A204.1 (cell line): ENCODE measurements at regions not wholly inside any gene's neighbourhood (a gene's known extent, or its start where the extent isn't known, plus 50 kb on each side); places are given as distances from the start of the nearest gene placed in this dataset.

Experiments
- FAIRE-seq: peaks from 2 replicates; lab custom pipeline; 2012; peaks lifted over from hg19 to GRCh38; lab: Jason Lieb, UNC

DNA sequence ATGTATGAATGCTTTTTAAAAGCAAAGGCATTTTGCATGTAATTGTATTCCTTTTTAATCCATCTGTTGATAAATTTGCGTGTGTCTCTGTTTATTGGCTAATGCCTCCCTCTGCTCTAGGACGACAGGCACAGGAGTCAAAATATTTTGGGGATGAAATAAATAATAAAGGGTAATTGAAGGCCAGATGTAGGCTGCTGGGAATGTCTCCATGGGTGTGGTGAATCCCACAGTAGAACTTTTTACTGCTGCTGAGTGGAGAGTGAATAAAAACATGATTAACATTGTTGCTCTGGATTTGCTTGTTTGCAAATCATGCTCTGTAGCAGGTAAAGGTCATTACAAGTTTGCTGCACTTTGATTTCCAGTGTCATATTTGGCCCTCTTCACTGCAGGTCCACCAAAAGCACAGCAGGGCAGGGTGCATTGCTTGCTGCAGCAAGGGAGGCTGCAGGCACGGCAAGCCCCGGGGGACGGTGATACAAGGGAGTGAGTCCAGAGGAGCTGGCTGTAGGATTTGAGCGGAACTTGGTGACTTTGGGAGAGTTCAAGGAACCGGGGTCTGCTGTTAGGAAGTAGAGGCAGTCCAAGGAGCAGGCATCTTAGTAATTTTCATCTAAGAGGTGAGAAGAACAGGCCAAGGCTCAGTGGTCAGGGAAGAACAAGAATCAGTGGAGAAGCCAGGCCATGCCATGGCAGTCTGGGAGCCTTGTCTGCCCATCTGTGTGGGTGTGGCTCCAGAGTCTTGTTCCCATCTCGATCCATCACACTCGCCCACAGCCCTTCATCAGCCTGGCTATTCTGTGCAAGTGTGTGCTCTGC, 201.5 kb upstream of the RAB6C start:
- no peak for FAIRE-seq

GRCh38 chr2:129778584-129778877, 200.9 kb upstream of the RAB6C start:
- FAIRE-seq = no peak

- no peak for FAIRE-seq
These were observed 199.7 kb upstream of the RAB6C start for GRCh38 chr2:129779783-129780182.

DNA sequence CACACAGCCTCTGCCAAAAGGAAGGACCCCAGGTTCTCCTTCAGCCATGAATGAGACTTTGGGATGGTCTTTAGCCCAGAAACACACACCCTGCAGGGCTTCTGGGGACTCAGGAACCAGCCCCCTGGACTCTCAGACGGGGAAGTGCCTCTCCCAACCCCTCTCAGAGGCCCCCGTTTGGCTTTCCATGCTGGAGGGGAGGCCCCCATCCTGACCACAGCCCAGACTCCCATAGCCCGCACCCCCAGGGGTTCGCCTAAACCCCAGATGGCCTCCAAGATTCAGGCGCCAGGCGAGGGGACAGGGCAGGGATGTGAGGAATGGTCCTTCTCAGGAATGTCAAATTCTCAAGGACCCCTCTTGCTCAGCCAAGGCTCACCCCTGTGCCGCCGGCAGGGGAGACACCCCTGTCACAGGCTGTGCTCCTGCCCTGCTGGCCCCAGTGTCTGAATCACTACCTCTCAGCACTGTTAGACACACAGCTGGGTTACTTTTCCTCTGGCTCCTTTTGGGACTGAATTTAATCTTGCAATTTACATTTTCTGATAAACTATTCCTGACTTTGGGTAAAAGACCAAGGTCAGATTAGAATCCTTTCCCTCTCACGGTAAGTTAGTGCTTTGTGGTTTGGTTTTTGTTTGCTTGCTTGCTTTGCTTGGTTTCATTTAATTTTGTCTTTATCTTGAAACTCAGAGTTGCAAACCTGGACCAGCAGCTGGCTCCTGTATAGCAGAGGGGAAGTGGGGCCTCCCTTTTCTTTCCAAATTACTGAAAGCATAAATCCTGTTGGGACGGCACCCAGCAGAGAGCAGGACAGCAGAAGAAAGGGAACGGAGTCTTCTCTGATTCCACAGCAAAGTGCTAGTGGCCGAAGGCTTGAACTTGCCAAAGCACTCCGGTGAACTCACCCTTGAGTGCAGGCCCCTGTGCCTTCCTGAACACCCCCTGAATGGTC, 198.9 kb upstream of the RAB6C start:
- no peak for FAIRE-seq

DNA sequence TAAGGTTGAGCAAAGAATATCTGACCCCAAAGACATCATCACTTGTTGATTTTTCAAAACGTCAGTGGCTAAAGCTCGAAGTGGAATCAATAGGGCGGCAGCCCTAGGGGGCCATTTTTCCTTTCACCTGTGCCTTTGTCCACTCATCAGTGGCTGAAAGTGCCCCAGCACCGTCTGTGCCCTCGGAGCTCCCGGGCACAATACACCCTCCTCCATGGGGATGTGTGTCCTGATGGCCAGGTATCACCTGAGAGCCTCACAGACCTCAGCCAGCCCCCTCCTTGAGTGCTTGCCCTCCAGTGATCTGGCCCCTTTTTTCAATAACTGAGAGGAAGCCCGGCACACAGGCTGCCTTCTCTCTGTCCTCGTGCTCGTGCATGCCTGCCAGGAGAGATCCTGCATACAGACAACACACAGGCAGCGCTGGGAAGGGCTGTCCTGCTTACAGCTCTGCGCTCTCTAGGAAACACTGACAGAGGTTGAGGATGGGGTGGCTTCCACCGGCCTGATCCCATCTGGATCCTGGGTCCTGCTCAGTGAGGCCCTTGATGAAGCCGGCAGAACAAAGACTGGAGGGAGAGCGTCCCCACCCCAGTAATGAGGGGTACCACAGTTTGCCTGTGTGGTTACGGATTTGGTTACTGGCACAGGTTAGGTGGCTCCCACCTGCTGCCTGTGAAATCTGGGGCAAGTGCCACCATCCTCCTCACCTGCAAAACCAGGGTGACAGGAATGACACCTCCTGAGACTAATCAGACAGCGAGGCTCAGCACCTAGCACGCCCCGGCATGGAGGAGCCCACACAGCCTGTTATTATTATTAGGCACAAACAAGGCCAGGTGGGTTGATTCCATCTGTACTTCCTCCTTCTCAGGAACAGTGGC, 197.5 kb upstream of the RAB6C start:
- no peak for FAIRE-seq

DNA sequence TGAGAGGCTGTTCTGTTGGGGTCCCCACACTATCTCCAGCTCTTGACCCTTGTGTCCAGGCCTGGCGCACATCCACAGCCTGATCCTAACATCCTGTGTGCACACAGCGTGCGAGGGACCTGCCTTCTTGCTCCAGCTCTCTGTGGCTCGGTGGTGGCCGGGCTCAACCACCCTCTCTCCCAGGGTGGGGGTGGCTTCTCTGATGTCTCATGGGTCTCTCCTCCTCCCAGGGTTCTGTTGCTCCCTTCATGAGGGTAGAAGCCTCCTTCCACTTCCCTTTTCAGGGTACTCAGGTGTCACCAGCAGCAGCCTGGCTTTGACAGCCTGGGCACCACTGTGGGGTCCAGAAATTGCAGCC, 196.9 kb upstream of the RAB6C start:
- no peak for FAIRE-seq

DNA sequence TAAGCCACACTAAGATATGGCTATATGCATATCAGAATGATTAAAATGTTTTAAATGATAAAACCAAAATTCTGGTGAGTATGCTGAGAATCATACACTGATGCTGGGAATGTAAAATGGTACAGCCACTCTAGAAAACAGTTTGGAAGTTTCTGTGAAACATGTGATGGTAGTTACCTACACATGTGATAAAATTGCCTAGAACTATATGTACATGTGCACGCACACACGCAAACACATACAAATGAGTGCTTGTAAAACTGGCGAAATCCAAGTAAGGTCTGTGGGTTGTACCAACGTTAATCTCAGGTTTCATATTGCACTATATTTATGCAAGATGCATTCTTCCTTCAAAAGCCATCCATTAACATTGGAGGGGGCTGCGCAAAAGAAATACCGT, 195.0 kb upstream of the RAB6C start:
- no peak for FAIRE-seq

DNA sequence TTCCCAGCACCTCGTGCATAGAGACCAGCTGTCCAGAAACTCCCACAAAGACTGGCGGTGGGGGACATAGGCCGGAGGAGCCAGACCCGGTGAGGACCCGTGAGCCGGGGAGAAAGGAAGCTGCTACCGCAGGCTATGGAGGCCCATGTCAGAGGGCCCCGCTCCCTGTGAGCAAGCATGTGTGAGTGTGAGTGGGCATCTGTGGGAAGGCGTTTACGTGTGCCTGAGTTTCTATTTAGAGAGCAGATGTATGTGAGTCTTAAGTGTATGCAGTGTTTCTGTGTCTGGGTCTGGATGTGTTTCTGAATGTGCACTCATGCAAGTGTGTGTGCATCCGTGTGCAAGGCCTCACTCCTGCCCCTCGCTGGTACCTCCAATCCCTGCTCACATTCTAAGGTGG, 187.8 kb upstream of the RAB6C start:
- FAIRE-seq = no peak

GRCh38 chr2:129793431-129793902, 186.0 kb upstream of the RAB6C start:
- no peak for FAIRE-seq

- no peak for FAIRE-seq
These were observed 185.3 kb upstream of the RAB6C start for GRCh38 chr2:129794116-129794515.

DNA sequence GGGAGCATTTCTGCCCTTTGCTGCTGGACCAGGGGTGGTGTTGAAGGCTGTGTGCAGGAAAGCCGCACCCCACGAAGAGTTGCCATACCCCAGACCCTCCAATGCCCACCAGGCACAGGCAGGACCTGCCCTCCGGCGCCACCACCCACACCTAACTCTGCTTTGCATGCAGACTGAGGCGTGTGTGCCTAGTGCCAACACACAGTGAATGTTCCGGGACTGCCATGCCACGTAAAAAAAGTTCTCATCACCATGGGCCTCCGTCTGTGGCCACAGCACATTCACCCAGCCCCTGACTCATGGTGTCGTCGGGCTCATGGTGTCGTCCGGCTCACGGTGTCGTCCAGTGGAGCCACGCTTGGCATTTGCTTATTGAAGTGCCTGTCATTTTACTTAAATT, 184.9 kb upstream of the RAB6C start:
- FAIRE-seq = no peak

DNA sequence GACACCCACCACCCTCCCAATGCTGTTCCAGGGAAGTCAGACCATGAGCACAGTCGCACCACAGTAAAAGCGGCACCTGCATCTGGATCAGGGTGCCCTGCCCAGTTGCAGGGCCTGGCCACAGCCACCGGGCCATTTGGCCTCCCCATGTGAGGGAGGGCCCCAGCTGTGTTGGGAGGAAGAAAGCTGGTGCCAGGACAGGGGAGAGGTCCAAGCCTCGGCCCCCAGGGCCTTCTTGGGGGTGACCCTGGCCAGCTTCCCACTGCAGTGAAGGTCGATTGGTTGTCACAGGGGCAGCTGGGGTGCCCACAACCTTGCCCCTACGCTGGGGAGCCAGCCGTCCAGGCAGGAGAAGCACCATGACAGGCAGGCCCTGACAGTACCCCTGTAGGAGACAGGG, 183.2 kb upstream of the RAB6C start:
- FAIRE-seq = no peak

GRCh38 chr2:129796801-129797488, 182.5 kb upstream of the RAB6C start:
- FAIRE-seq = no peak

DNA sequence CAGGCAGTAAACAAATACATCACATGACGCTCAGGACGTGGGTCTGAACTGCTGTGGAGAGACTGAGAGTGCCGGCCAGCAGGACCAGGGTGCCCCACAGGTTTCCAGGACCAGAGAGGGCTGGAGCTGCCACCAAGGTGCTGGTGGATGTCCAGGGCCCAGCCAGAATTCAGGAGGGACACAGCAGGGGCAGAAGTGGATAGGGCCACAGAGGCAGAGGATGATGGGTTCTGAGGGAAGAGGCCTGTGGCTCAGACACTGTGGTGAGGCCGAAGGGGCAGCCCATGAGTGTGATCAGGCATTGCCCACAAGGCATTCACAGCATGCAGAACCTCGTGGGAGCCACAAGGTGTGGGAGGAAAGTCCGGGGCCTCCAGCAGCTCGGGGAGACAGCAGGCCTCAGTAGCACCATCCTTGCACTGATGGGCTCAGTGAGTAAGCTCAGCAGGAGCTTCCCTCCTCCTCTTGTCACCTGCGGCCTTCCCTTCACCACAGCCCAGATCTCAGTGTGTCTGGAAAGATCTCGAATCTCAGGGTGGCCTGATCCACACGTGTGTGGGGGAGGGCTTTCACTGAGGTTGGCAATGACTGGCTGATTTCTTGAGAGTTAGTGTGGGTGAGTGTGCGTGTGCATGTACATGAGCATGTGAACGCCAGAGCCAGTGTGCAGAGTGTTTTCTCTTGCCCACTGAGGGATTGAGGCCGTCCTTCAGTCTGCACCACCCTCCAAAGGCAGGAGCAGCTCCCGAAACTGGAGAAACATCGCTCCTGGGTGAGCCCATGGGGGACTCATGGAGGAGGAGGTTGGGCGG, 181.8 kb upstream of the RAB6C start:
- FAIRE-seq = no peak

GRCh38 chr2:129798301-129798581, 181.2 kb upstream of the RAB6C start:
- no peak for FAIRE-seq

DNA sequence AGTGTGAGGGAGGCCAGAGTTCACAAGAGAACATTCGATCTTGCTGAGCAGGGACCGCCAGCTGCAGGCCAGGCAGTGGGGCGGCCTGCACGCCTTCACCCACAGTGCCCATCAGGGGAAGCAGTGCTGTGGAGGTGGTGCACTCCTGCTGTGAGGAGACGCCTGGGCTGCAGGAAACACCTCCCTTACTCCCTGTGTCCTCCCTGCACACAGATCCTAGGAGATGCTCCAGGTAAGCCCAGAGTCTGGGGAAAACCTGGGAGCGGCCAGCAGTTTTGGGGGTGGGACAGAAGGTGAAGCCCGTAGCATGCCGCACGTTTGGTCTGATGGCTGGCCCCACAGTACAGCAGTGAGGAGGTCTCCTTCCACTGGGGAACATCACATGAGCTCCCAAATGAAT, 180.8 kb upstream of the RAB6C start:
- FAIRE-seq = no peak

DNA sequence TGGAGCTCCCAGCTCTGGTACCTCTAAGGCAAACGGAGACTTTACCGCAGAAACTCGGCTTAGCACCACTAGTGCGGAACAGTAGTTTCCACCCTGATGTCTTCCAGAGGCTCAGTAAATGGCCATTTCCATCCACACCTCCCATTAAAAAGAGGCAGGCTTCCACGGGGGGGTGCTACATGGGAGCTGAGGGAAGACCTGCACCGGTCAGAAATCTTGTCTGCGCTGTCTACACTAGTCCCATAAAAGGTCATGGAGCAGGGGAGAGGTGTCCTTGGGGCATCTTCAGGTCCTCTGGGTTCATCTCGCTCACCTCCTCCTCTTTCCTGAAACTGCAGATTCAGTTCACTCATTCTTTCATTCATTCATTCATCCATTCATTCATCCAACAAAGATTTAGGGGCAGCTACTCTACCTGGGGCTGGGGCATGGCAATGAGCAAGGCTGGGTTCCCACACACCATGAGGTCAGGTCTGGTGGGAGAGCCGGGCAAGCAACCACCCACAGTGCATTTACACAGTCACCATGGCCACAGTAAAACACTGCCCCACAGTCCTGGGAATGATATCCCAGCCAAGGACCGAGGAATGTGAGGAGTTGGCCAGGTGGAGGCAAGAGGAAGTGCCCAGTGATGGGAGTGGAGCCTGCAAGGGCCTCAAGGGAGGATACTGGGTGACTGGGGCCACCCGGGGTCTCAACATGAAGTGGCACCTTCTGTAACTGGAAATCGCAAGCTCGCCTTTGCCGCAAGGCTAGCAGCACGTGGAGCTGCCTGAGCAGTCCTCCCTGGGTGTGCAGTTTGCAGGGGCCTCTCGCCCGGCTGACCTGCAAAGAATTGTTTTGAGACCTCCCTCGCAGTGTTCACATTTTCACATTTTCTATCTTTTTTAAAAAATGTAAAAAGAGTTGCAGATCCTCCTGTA, 180.2 kb upstream of the RAB6C start:
- no peak for FAIRE-seq

- no peak for FAIRE-seq
These were observed 179.2 kb upstream of the RAB6C start for GRCh38 chr2:129800285-129800684.

GRCh38 chr2:129800686-129801085, 178.8 kb upstream of the RAB6C start:
- no peak for FAIRE-seq

DNA sequence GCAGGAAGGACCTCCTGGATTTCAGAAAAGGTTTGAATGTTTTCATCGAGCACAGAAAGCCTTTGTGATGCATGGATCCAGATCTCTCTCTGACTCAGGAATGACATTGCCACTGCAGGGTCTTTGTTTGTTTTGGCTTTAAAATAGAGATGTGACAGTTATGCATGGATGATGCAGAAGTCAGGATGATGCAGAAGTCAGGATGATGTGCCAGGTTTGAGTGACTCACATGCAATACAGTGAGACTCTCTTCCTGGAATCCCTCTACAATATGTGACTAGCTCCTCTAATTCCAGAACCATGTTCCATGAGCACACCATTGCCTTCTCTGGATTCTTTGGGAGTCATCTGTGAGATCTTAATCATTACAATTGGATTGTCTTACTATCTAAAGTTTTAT, 177.9 kb upstream of the RAB6C start:
- no peak for FAIRE-seq
